GM12873 (cell line): ENCODE measurements at regions not wholly inside any gene's neighbourhood (a gene's known extent, or its start where the extent isn't known, plus 50 kb on each side); places are given as distances from the start of the nearest gene placed in this dataset.

Experiments
- TF ChIP-seq, protein P1 (sequence below): IDR thresholded peaks from 2 replicates; pipeline ENCODE4 v1.5.1; 2012; ENCODE audit warnings: low read depth, mild to moderate bottlenecking, moderate library complexity, low read length, control low read depth; ENCODE audit not compliant: insufficient read depth; ENCODE audit errors: missing control alignments

DNA sequence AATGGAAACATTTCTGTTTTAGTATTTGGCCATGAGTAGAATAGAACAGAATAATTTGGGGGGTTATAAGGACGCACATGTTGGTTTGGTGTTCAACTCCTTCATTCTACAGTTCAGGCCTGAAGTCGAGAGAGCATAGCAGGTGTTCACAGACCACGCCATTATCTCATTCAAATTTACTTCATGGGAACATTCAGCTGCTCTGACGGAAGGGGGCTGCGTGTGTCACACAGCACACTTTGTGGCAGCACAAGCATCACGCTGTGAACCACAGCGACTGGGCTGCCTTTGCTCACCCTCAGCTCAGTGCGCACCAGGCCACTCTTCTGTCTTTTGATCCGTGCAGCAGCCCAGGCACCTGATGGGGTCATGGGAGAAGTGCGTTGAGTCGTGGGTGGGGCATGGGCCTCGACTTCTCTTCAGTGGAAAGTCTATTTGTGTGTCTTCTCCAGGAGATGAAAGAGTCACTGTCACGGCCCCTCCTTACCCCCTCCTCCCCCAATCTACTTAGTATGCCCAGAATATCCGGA lies 348.6 kb upstream of the SALL3 start:
- TF ChIP-seq, protein P1, sequence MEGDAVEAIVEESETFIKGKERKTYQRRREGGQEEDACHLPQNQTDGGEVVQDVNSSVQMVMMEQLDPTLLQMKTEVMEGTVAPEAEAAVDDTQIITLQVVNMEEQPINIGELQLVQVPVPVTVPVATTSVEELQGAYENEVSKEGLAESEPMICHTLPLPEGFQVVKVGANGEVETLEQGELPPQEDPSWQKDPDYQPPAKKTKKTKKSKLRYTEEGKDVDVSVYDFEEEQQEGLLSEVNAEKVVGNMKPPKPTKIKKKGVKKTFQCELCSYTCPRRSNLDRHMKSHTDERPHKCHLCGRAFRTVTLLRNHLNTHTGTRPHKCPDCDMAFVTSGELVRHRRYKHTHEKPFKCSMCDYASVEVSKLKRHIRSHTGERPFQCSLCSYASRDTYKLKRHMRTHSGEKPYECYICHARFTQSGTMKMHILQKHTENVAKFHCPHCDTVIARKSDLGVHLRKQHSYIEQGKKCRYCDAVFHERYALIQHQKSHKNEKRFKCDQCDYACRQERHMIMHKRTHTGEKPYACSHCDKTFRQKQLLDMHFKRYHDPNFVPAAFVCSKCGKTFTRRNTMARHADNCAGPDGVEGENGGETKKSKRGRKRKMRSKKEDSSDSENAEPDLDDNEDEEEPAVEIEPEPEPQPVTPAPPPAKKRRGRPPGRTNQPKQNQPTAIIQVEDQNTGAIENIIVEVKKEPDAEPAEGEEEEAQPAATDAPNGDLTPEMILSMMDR, result no peak

DNA sequence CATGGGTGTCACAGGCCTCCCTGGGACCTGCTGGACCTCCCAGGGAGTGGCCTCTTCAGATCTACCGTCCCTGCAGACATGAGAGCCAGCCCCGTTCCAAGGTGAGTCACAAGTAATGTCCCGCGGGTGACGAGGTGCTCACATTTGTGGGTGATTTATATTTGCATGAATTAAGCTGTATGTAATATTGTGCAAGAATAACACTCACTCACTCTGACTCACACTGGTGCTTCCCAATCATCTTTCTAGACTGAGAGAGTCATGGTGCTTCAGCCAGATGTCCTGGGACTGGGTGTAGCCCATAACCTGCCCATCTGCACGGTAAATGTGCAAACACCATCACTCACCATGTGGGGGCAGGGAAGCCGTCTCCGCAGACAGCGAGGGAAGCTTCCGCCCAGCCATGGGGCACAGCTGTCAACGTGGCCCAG lies 347.5 kb upstream of the SALL3 start:
- TF ChIP-seq, protein P1, result no peak

DNA sequence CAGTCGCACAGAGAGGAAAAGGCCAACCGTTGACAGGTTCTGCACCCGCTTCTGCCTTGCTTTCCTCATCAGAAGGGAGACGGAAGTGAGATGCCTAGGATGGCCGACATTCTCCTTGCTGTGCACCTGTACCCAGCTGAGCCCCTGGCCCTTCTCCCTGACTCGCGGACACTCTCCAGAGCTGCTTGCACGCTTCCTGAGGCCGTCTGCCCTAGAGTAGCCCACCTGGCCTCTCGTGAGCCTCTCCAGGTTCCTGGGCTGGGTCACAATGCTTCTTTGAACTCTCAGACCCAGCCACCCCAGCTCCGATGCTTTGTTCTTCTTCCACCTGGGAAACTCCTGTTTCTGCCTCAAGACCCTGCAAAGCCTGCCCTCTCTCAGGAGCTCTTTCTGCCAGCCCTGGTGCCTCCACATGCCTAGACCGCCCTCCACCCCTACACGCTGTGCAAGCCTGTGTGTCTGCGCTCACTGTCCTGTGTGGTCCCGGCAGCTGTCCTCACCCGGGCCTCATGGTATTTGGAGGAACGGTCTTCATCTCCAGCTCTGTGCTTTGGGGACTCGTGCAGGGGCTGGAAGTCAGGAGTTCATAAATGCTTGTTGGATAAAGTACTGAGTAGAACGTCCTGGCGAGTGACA lies 345.4 kb upstream of the SALL3 start:
- TF ChIP-seq, protein P1, result no peak

DNA sequence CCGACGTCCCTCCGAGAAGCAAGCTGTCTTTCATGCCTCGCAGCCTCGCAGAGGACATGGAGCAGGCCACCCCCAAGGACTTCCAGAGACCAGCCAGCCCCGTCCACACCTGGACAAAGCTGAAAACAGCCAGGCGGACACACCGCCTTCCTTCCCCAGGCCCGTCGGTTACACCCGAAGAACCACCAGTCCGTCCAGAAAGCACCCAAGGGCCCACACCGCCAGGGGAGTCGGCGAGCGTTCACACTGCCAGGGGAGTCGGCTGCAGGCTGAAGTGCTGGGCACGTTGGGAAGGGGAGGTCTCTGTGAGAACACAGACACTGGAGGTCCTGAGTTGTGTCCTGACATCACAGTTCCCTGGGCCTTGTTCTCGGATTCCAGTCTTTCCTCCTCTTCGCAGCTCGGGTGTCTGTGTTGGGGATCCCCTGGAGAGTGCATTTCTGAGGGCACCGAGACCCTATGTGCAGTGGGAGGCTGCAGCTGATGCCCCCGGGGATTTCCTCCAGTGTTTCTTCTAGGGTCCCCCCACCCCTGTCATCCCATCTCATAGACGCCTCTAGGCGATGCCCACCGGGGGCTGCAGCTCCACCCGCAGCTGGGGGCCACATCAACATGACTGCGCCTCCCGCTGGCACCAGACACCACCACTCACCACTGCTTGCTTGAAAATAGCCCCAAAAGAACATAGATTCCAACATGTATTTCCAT lies 344.4 kb upstream of the SALL3 start:
- TF ChIP-seq, protein P1, result no peak

DNA sequence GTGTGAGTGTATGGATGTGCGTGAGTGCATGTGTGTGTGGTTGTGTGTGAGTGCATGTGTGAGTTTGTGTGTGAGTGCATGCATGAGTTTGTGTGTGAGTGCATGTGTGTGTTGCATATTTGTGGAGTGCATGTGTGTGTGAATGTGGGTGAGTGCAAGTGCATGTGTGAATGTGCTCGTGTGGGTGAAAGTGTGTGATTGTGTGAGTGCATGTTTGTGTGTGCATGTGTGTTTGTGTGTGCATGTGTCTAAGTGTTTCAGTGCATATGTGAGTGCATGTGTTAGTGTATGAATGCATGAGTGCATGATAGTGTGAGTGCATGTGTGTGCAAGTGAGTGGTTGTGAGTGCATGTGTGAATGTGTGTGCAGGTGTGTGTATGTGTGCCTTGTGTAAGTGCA lies 343.4 kb upstream of the SALL3 start:
- TF ChIP-seq, protein P1, result no peak

DNA sequence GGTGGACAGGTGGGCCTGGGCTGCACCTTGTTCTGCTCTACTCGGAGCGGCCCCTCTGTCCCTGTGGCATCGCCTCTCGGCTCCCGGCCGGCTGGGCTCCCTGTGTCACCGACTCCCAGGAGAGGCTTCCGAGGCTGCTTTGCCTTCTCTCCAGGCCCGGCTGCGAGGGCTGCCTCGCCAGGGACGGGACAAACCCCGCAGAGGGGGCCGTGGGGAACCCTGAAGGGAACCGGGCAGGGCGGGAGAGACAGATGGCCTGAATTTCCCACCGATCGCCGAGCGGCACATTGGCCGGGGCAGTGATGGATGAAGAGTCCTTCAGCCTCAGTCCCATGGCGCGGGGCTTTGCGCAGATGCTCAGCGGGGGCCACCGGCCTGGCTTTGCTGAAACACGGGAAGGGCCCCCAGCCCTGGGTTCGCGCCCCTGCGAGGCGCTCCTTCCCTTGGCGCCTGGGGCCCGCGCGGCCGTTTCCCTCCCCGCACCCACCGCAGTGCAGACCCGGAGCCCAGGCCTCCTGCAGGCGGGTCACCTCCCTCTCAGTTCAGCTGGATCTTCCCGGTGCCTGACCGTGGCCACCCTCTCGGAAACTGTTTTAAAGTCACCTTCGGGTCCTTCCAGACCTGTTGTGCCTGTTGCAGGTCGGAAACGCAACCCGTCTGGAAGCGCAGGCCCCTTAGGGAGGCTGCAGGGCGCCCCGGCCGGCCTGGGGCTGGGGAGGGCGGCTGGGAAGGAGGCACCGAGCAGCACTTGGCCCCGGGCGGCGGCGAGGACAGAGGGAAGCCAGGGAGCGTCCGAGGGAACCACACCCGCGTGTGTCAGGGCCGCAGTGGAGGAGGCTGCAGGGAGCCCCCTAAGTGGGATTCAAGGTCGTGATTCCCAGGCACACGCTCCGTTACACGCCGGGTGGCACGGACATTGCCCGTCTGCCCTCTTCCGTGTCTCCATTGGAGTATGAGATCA lies 341.9 kb upstream of the SALL3 start:
- TF ChIP-seq, protein P1, result no peak
